GM12892 (cell line): ENCODE measurements at regions not wholly inside any gene's neighbourhood (a gene's known extent, or its start where the extent isn't known, plus 50 kb on each side); places are given as distances from the start of the nearest gene placed in this dataset.

ENCODE experiments used
- POLR2A ChIP-seq: IDR thresholded peaks from 2 replicates; pipeline ENCODE4 v1.6.1; 2011; ENCODE audit warnings: low read depth, low read length, control low read depth
- POLR2AphosphoS5 ChIP-seq: IDR thresholded peaks from 2 replicates; pipeline ENCODE4 v1.6.1; 2011; ENCODE audit warnings: low read depth, low read length, control low read depth
- TAF1 ChIP-seq: IDR thresholded peaks from 2 replicates; pipeline ENCODE4 v1.6.1; 2011; ENCODE audit warnings: low read depth, mild to moderate bottlenecking, control low read depth, low read length, borderline replicate concordance

DNA sequence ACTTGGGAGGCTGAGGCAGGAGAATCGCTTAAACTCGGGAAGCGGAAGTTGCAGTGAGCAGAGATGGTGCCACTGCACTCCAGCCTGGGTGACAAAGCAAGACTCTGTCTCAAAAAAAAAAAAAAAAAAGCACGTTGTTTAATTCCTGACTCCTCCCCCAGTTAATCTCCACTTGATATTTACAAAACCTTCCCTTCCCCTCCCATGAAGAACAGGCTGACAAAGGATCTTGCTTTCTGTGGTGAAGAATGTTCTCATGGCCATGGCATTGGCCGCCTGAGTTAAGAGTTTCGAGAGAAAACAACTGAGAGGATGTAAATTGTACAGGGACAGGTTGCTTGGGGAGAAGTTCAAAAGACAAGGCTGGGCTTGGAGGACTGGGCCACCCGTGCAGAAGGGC lies 168.2 kb upstream of the BCOR start:
- TF ChIP-seq POLR2A (no peak), POLR2AphosphoS5 (no peak), TAF1 (no peak)
